GM18873 (cell line): ENCODE measurements at regions not wholly inside any gene's neighbourhood (a gene's known extent, or its start where the extent isn't known, plus 50 kb on each side); places are given as distances from the start of the nearest gene placed in this dataset.
"Not testable (repeated sequence)": the region's sequence is repeated elsewhere in the genome, so short reads cannot be mapped to it uniquely, and the experiment has no call there.

Source experiments
- ATAC-seq: cut with Tn5 transposase; IDR thresholded peaks from one replicate; pipeline ENCODE4 v1.9.1; 2021; ENCODE audit warnings: mild to moderate bottlenecking, moderate library complexity, moderate number of reproducible peaks; ENCODE audit not compliant: unreplicated experiment, low FRiP score

- no peak for ATAC-seq
Observed at GRCh38 chr4:158122501-158122900, 50.3 kb downstream of the GASK1B start.

GRCh38 chr4:158121161-158121579, 51.7 kb downstream of the GASK1B start:
- ATAC-seq, result no peak

- ATAC-seq, result not testable (repeated sequence)
Observed at GRCh38 chr4:158120645-158121151, 52.1 kb downstream of the GASK1B start.

GRCh38 chr4:158112611-158113010, 60.2 kb downstream of the GASK1B start:
- ATAC-seq, result no peak

GRCh38 chr4:158111241-158111640, 61.6 kb downstream of the GASK1B start:
- ATAC-seq, result no peak

GRCh38 chr4:158102904-158103303, 69.9 kb downstream of the GASK1B start:
- ATAC-seq, result no peak

- ATAC-seq, result no peak
Observed at GRCh38 chr4:158099686-158100085, 73.1 kb downstream of the GASK1B start.

- no peak for ATAC-seq
Observed at GRCh38 chr4:158098802-158099201, 74.0 kb downstream of the GASK1B start.

GRCh38 chr4:158094413-158095134, 78.3 kb downstream of the GASK1B start:
- no peak for ATAC-seq

GRCh38 chr4:158090323-158090722, 82.5 kb downstream of the GASK1B start:
- no peak for ATAC-seq

- not testable (repeated sequence) for ATAC-seq
Observed at GRCh38 chr4:158089897-158090296, 82.9 kb downstream of the GASK1B start.

- no peak for ATAC-seq
Observed at GRCh38 chr4:158080354-158080753, 92.5 kb downstream of the GASK1B start.

- no peak for ATAC-seq
Observed at GRCh38 chr4:158079661-158080060, 93.2 kb downstream of the GASK1B start.

- ATAC-seq, result no peak
Observed at GRCh38 chr4:158077835-158078234, 95.0 kb downstream of the GASK1B start.

GRCh38 chr4:158074851-158075250, 98.0 kb downstream of the GASK1B start:
- no peak for ATAC-seq

GRCh38 chr4:158071931-158072330, 100.9 kb downstream of the GASK1B start:
- ATAC-seq, result no peak

- no peak for ATAC-seq
Observed at GRCh38 chr4:158068068-158068467, 104.8 kb downstream of the GASK1B start.

- ATAC-seq, result no peak
Observed at GRCh38 chr4:158067646-158068045, 105.2 kb downstream of the GASK1B start.

- ATAC-seq, result no peak
Observed at GRCh38 chr4:158065603-158066002, 107.2 kb downstream of the GASK1B start.

GRCh38 chr4:158065176-158065575, 107.6 kb downstream of the GASK1B start:
- no peak for ATAC-seq

GRCh38 chr4:158056689-158057245, 116.1 kb downstream of the GASK1B start:
- ATAC-seq, result no peak

- no peak for ATAC-seq
Observed at GRCh38 chr4:158055668-158056067, 117.2 kb downstream of the GASK1B start.
